Ovary (tissue), 7 donors: ENCODE measurements at regions not wholly inside any gene's neighbourhood (a gene's known extent, or its start where the extent isn't known, plus 50 kb on each side); places are given as distances from the start of the nearest gene placed in this dataset.

Source experiments
- DNase-seq, 5 donors: peaks; one replicate each; pipeline ENCODE4 v3.0.0-alpha.2; 2019 to 2020
- H3K27ac ChIP-seq, 2 donors: fragments of 200-600 bp; one replicate each; pipeline versions ENCODE4 v1.5.1 to v1.8.0; 2019 to 2022
- H3K27me3 ChIP-seq: fragments of 200-600 bp; one replicate; pipeline ENCODE4 v1.8.0; 2022
- H3K36me3 ChIP-seq: fragments of 200-600 bp; sonication (generic); one replicate; pipeline ENCODE4 v1.5.1; 2019
- H3K4me1 ChIP-seq: one replicate; pipeline ENCODE4 v1.8.1; 2013; ENCODE audit warnings: mild to moderate bottlenecking, moderate library complexity; ENCODE audit not compliant: insufficient read depth
- H3K4me3 ChIP-seq: fragments of 200-600 bp; sonication (generic); one replicate; pipeline ENCODE4 v1.5.1; 2017
- H3K9me3 ChIP-seq, 2 donors: fragments of 200-600 bp in 1 of 2; sonication (generic) in 1 of 2; one replicate each; pipeline versions ENCODE4 v1.5.1 to v1.8.1; 2013 to 2019; ENCODE audit warnings: mild to moderate bottlenecking in 1 of 2, moderate library complexity in 1 of 2
- EP300 ChIP-seq: sonication (generic); formaldehyde crosslinking; IDR thresholded peaks from one replicate; pipeline ENCODE4 v1.6.1; 2017; ENCODE audit warnings: antibody characterized with exemption
- POLR2A ChIP-seq: fragments of 450-650 bp; IDR thresholded peaks from one replicate; pipeline ENCODE4 v1.6.1; 2017; ENCODE audit warnings: antibody characterized with exemption, mild to moderate bottlenecking, moderate library complexity
- WGBS, 3 donors: extraction: QIAGEN DNeasy Blood & Tissue Kit in 1 of 3; methylation state at CpG; one replicate each; pipeline versions ENCODE4 v1.1.5 to v1.1.7; 2013 to 2017; 5-methylcytosine and 5-hydroxymethylcytosine counted together
- intact Hi-C, 4 donors: fragments of 100-400 bp; cut with DNase I; formaldehyde crosslinking; loops; one replicate each; pipeline versions ENCODE4 v1.11.0 to v1.15.1; 2022 to 2023
- TF ChIP-seq, protein P1 (sequence below), 3 donors: fragments of 450-650 bp in 2 of 3; fragments of 200-600 bp in 1 of 3; IDR thresholded peaks; one replicate each; pipeline versions ENCODE4 v1.5.1 to v1.8.0; 2016 to 2022; ENCODE audit warnings: antibody characterized with exemption in 3 of 3, mild to moderate bottlenecking in 1 of 3
- donor health status: DM: no; HTN: no; CAD: no; lungs with moderate emphysema.
- donor health status: DM: no; HTN: no; CAD: no.
- donor health status: Bipolar disorder and iron deficiency.
- donor health status: DM: no; HTN: no; CAD: no.
- donor health status: DM: yes; HTN: yes; CAD: no.

DNA sequence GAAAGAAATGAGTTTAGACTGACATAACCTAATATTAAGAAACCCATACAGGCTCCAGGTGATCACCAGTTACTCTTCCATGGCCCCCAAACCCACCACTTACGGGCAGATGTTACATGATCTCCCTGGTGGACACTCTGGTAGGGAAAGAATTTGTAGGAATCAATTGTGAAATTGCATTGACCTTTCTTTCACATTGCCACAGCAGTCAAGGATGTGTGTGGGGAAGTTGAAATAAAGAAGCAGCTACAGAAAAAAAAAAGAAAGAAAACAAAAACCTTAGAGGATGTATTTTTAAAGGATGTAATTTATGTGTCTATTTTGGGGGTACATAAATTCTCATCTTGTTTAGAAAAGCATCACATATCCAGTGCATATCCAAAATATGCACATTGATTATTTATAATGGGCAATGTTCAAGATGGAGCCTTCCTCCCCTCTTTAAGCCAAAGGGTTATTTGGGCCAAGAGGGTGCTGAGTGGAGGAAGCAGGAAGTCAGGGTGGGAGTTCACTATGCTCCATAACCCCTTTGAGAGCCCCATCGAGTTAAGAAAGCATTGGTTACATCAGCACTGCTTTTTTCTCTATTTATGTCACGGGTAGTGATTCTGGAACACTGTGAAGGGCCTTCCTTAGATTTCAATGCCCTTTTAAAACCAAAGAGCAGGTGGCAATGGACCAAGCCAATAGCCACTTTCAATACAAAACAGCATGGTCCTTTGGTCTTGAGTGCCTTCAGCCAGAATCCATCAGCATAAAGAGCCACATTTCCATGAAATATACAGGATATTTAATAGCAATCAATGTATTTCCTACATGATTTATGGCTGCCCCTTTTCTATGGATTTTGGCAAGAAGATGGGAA is 169.6 kb downstream of the LACC1 start:
- H3K9me3 ChIP-seq, result no peaks in the 10 kb centered on the region
- H3K4me1 ChIP-seq, result peaks cover 5% of the 10 kb centered on the region
- intact Hi-C loops, result loop anchor here in 1 of 4 donors (5.0 to 10.0 kb wide), 2 partner anchors 145 to 388 kb away; no protein-coding TSS in a partner anchor
- no peak overlapping the region for H3K4me3 ChIP-seq
- DNase-seq, result no peak
- H3K27ac ChIP-seq, result no peak overlapping the region
- H3K36me3 ChIP-seq, result no peaks in the 10 kb centered on the region
- H3K27me3 ChIP-seq, result no peaks in the 10 kb centered on the region
- 69 to 75% (median 70%) methylated on average over 3 of the region's 3 CpGs for WGBS, 3 donors
- TF ChIP-seq EP300 (no peak), POLR2A (no peak)
- TF ChIP-seq, protein P1, sequence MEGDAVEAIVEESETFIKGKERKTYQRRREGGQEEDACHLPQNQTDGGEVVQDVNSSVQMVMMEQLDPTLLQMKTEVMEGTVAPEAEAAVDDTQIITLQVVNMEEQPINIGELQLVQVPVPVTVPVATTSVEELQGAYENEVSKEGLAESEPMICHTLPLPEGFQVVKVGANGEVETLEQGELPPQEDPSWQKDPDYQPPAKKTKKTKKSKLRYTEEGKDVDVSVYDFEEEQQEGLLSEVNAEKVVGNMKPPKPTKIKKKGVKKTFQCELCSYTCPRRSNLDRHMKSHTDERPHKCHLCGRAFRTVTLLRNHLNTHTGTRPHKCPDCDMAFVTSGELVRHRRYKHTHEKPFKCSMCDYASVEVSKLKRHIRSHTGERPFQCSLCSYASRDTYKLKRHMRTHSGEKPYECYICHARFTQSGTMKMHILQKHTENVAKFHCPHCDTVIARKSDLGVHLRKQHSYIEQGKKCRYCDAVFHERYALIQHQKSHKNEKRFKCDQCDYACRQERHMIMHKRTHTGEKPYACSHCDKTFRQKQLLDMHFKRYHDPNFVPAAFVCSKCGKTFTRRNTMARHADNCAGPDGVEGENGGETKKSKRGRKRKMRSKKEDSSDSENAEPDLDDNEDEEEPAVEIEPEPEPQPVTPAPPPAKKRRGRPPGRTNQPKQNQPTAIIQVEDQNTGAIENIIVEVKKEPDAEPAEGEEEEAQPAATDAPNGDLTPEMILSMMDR (IDR thresholded peaks at IDR 0.05), result no peak

DNA sequence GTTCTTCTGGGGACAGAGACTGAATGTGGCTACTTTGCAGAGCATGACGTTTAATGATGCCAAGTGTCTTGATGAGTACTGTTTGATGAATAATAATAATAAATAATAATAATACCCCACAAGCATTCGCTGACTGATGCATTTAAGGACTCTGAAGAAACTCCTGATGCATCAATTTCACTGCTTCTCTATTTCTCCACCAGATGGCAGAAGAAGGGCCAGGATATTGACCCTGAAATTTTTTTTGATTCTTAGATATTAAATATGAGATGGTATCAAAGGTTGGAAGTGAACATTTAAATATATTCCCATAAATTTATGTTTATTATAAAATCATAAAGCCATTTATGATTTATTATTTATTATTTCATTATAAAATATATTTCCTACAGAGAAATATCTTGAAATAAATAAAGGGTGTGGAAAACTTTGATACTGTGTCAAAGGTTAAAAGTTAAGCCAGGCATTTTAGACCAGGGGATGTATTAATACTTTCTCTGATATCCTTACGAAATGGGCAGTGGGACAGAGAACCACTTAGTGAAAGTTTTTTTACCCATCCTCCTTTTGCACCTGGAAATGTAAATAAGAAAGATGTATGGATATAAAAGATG is 170.9 kb downstream of the LACC1 start:
- TF ChIP-seq, protein P1 (IDR thresholded peaks at IDR 0.05), result peak; percentile 41 to 76 (median 61)
- no peak for TF ChIP-seq POLR2A
- TF ChIP-seq EP300, result no peak
- intact Hi-C loops, result loop anchor here in 3 of 4 donors (5.0 to 10.0 kb wide), 2 partner anchors 136 to 387 kb away; no protein-coding TSS in a partner anchor
- Histone ChIP-seq H3K36me3 (no peaks in the 10 kb centered on the region), H3K27me3 (no peaks in the 10 kb centered on the region), H3K4me3 (no peak overlapping the region), H3K9me3 (no peaks in the 10 kb centered on the region), H3K4me1 (peaks cover 5% of the 10 kb centered on the region), H3K27ac (no peak overlapping the region)
- WGBS, 3 donors, result 30 to 34% (median 30%) methylated on average over 3 of the region's 3 CpGs
- DNase-seq, result no peak

DNA sequence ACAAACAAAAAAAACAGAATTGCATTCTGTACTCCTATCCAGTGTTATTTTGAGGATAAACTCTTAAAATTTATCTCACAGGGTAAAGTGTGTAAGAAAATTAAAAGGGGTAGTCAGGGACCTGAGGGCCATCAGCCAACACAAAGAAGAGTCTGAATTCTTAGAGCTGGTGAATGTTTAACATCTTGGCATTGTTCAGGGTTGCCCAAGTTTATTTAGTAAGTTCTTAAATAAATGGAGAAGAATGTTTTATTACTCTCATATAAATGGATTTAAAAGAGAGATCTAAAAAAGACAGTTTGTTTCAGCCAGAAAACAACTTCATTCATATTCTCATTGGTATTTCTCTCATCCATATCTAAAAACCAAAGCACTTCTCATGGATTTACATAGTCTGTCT is 171.7 kb downstream of the LACC1 start:
- Histone ChIP-seq H3K4me1 (peaks cover 5% of the 10 kb centered on the region), H3K36me3 (no peaks in the 10 kb centered on the region), H3K27me3 (no peaks in the 10 kb centered on the region), H3K9me3 (no peaks in the 10 kb centered on the region), H3K27ac (no peak overlapping the region), H3K4me3 (no peak overlapping the region)
- intact Hi-C loops, result loop anchor here in 3 of 4 donors (5.0 to 10.0 kb wide), 2 partner anchors 137 to 386 kb away; no protein-coding TSS in a partner anchor
- TF ChIP-seq EP300 (no peak), POLR2A (no peak)
- TF ChIP-seq, protein P1 (IDR thresholded peaks at IDR 0.05), result no peak
- DNase-seq, result no peak

DNA sequence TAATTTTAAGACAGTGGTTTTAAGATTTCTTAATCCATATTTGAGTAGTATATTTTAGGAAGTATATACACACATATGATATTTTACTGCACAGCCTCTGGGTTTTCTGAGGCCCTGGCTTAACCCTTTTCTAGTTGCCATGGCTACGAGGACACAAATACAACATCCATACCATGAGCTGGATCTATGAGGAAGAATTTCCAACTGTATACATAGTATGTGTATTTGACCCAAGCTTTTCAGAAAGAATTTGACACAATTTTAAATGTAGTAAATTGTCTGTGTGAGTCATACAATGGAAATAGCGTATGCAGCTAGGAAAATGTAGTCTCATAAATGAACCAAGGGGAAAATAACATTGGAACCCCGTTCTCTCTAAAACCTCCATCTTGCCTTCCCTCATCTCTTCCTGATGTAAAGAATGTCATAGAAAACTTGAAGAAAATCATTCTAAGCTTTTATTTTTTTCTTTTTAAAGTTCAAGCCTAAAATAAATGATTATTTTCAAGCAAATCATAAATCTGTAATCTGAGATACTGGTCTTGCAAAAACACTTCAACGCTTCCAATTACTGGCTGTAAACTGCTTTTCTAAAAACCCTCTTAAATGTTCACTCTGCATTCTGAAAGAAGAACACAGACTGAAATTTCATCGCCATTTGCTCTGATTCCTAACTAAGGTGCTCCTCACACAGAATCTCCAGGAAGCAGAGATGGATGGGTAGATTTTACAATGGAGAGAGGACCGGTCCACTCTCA is 172.4 kb downstream of the LACC1 start:
- TF ChIP-seq, protein P1 (IDR thresholded peaks at IDR 0.05), result no peak
- TF ChIP-seq POLR2A (no peak), EP300 (no peak)
- peak overlapping the region in 1 of 2 donors; percentile 33 for H3K27ac ChIP-seq
- 81 to 90% (median 90%) methylated on average over 6 of the region's 6 CpGs for WGBS, 3 donors
- intact Hi-C loops, result loop anchor here in 3 of 4 donors (5.0 to 10.0 kb wide), 2 partner anchors 137 to 385 kb away; no protein-coding TSS in a partner anchor
- H3K4me3 ChIP-seq, result no peak overlapping the region
- H3K9me3 ChIP-seq, result no peaks in the 10 kb centered on the region
- H3K36me3 ChIP-seq, result no peaks in the 10 kb centered on the region
- H3K27me3 ChIP-seq, result no peaks in the 10 kb centered on the region
- peaks cover 5% of the 10 kb centered on the region for H3K4me1 ChIP-seq
- no peak for DNase-seq
